AG20443 (cell line): ENCODE measurements at regions not wholly inside any gene's neighbourhood (a gene's known extent, or its start where the extent isn't known, plus 50 kb on each side); places are given as distances from the start of the nearest gene placed in this dataset.

Experiments
- DNase-seq: peaks from one replicate; pipeline ENCODE4 v3.0.0; 2012; ENCODE audit warnings: low spot score, mixed read lengths

DNA sequence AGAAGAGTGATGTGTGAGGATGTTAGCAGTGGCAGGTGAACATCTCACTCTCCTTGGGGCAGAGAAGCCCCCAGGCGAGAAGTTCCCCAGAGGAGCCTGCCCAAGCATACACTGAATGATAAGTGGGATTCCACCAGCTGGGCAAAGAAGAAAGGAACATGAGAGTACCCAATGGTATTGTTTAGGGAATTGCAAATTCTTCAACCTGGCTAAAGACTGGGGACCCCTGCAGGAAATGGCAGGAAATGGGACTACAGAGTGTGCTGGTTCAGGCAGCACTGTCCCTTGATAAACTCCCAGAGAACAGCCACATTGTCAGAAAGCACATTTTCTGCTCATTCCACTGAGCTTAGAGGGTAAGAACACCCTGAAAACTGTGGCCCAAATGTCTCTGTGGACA, 121.3 kb downstream of the RPS29 start:
- no peak for DNase-seq

DNA sequence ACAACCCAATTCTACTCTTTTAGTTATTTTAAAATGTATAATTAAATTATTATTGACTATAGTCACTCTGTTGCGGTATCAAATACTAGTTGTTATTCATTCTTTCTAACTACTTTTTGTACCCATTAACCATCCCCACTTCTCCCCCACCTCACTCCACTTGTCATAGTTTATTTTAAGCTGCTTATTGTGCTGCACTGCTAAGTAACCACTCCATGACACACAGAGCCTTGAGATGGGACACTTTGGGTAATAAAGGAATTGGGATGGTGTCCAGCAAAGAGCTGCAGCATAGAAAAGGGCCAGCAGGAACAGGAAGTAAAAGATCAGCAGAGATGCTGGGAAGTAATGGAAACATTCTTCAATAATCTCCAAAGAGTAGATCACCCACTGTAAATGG, 123.0 kb downstream of the RPS29 start:
- DNase-seq, result no peak

DNA sequence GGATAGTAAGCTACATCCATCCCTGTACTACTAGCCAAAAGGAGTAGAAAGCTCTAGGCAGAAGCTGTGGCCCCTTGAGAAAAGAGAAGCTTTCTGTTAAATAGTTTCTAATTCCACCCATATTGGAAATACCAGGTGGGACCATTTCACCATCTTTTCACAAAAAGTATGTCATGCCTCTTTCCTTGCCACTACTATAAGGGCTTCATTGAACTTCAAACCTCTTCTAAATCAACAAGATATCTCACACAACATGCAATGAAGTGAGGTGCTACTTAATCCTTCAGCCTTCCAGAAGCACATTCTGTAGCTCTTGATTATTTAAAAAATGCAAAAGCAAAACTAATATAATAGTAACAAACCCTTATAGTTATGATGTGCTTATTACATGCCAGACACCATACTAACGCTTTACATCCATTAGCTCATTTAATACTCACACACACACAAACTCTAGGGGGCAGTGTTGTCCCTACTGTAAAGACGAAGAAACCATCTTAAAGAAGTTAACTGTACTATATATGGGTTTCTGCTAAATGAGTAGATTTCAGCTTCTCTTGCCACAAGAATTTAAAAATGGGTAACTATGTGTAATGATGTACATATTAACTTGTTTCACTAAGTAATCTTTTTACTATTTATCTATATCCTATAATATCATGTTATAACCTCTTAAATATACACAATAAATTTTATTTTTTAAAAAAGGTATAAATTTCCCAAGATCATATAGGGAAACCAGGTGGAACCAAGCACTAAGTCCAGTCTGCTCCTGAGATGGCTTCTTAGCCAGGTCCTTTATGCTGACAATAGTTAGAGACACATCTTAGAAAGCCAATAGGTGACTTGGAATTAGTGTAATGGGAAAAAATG, 124.4 kb downstream of the RPS29 start:
- DNase-seq, result peak; percentile 40

DNA sequence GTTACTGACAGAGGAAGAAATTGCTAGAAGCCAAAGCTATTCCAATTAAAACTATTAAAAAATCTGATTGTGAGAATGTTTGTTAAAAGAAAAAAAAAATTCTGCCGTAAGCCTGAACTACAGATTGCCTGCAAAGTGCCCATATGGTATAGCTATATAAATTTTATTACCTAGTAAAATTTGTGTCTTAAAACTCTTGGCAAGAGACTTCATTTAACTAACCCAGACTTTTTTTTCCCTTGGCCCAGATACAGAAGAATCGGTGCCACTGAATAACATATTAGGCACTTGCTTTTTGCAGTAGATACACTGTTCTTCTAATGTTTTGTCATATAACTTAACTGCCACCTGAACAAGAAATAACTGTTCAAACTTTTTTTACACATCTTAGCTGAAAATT, 125.5 kb downstream of the RPS29 start:
- no peak for DNase-seq

DNA sequence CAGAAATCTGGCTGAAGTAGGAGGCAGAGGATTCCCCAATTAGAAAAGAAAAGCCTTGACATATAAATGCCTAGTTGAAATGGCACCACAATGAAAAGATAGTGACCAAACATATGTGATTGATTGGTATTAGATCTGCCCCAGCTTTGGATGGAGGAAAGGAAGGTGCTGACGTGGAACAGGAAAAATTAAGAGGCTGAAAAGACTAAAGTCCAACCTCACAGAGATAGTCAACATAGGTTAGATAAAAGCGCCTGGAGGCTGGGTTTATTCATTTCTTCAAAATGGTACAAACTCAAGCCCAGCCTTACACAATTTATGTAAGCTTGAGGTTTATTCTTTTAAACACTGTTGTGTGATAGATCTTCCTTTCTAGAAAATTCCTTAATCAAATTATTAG, 129.6 kb downstream of the RPS29 start:
- DNase-seq, result no peak

DNA sequence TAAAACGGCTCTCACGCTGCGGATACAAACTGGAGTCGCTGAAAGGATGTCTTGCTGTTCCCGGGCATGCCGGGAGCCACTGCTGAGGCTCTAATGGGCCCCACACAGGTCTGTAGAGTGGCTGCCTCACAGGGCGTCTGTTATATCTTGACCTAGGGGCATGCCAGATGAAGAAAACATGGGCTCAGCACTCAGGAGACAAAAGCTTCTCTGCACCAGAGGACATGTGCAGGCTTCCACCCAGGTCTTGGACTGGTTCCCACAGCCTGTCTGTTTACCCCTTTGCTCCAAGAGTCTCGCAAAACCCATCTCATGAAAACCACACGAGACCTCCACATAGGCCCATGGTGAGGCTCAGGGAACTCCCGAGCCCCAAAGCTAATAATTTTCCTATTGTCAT, 134.2 kb downstream of the RPS29 start:
- DNase-seq, result no peak

DNA sequence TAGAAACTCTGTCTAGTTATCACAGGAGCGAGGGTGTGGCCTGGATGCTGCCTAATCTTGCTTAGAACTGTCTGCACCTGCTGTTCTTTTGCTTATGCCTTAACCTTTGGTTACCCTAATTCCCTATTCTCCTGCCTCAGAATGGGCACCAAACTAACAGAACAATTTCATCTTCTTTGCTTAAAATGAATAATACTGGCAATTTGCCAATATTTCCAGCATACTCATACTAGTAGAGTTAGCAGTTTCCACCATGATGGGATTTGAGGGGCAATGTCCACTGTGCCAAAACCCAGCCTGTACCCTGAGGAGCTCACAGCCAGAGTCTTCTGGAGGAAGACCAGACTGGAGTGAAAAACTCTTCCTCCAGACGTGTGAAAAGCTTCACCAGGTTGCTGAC, 136.4 kb downstream of the RPS29 start:
- DNase-seq, result no peak

DNA sequence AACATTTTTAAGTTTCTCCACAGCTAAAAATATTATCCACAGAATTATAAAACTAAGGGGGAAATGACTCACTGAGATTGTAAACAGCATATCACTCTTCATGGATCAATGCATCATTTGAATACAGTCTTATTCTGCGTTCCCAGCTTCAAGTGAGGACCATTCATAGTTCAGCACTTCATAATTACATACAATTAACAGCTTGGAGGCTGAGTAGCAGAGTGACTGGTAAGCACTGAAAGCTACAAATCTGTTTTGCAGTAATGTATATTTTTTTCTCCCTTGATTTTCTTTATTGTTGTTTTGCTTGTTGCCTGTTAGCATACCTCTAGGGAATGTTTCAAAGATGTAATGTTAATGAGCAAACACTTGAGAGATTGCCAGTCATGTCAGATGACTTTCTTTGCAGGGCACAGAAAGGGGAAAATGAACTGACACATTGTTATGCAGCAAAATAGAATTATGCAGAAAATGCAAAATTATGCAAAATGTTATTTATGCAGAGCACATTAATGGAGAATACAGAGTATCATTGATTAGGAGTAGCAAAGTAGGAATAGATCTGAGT, 138.6 kb downstream of the RPS29 start:
- DNase-seq, result no peak

DNA sequence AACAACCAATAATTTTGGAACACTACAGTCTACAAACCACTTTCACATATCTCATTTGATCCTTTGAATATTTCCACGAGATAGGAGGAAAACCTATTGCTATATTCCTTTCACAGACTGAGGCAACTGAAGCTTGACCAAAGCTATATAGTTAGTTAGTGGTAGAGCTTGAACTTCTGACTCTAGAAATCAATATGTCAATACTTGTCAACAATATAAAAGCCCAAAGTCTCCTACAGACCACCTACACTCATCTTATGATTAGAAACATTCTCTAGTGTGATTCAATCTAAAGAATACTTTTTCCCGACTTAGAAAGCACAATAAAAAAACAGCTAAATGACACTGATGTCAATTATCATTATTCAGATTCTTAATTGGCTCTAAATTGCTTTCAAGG, 139.4 kb downstream of the RPS29 start:
- DNase-seq, result no peak

DNA sequence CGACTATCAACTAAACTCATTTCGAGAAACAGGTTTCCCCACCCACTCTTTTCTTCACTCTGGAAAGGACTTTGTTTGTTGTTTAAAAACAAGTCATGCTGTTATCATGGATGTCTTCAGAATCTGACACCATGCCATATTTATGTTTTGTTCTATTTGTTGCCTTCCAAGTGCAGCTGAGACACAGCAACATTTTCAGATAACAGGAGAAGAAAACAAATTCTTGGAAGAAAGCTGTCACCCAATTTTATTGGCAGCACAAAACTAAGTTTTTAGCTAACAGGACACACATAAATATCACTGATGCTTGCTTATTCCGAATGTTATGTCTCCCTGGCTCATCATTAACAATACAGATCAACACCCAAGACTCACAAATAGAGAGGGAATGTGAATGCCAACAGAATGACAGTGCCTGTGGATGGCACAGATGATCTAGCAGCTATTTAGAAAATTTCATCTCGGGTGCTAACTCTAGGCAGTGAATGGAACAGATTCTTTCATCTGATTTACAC, 147.9 kb downstream of the RPS29 start:
- no peak for DNase-seq

DNA sequence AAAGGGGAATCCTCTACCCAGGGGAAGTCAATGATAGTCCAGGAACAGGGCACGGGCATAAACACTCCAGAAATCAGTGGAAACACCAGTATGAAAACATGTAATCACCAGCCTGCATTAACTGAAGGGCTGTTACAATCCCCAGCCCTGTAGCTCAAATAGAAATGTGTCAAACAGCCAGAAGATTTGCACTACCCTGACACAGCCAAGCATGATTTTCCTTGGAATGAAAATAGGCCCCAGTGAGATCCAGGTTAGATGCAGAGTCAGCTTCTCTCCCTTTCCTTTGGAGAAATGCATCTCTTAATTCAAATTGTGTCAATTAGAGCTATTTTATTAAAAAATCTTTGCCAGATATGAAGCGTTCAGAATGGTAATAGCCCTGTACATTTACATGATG, 158.1 kb downstream of the RPS29 start:
- DNase-seq, result no peak

DNA sequence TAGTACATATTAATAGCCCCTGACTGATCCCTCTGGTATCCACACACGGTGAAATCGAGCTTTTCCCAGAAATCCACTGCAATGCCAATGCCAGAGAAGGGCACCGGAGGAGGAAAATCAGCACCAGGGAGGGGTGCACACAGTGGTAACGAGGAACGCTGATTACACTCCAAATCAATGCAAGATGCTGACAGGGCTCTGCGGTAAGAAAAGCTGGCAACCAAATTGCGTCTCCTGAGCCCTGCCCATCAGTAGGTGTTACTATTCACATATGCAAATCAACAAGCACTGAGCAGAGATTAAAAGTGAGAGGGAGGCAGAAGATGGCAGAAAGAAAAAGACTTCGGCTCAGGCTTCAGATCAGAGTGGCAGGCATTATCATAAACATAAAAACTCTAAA, 159.1 kb downstream of the RPS29 start:
- no peak for DNase-seq

DNA sequence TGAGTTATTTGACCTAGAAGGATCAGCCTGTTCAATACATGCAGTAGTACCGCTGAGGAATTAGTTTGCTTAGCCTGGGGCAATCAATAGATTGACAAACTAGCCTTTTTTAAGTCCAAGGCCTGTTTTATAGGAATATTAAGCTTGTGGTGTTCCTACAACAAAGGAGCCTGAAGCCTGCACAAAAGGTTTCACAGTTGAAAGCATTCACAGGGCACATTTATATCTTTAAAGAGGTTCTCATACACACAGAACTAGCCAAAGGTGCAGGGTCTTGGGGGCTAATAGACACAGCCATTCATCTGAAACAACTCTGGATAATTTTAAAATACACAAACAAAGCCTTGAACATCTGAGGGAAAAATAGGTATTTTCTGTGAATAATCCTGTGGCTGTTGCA, 160.3 kb downstream of the RPS29 start:
- DNase-seq, result no peak

DNA sequence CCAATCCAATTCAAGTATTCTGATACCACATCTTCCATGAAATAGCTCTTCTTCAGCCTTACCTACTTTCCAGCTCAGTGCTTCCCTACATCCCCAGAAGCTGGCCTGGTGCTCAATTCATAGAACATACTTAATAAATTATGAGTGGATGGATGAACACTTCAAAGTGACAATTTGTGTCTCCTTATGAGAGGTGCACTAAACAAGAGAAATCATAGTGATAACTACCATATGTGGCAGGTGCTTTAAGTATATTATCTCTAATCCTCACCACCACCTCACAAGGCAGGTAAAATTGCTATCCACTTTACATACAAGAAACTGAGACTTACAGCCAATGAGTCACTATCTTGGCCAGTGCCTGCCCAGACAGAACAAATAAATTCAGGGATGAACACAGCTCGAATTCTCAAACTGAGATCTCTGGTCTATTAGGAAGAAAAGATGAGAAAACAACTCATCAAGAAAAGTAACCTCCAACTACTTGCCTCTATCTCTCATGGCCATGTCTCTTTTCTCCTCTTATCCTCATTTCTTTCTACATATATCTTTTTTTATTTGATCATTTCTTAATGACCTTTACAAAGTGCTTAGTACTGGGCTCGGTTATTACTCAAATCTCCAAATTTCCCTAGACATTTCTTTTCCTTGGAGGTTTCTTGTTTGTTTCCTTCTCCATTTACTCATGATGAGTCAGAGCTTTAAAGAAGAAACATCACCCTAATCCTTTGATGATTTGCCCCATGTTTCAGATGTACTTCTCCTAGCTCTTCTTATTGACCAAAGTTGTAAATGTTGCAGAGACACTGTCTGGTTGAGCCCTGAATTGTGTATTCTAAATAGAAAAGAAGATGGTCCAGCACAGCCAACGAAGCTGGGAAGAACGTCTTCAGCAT, 161.5 kb downstream of the RPS29 start:
- DNase-seq, result no peak

DNA sequence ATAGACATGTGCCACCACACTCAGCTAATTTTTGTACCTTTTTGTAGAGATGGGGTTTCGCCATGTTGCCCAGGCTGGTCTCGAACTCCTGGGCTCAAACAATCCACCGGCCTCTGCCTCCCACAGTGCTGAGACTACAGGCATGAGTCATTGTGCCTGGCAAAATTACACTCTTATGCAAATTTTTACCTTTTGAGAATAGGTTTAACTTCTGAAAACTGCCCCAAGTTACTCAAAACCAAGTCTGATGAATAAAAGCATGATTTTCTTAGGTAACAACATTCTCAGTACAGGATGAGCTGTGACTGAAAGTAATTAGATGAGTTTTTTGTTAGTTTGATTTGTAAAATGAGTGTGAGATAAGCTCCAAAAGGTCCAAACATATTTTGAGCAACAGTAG, 166.0 kb downstream of the RPS29 start:
- DNase-seq, result no peak

DNA sequence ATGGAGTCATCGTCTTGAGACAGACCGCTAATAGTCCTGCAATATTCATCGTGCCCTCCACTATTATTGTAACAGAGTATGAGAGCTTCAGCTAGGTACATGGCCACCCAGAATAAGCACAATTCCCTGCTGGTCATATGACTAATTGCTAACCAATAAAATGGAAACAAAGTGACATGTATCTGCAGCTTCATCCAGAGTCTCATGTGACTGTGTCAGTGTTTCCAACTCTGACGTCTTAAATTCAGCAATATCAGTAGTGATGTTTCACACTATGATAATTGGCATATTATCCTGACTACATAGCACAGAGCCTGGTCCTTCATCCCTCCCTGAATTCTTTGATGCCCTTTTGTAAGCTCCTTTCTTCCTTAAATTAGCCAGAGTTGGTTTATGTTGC, 167.4 kb downstream of the RPS29 start:
- DNase-seq, result no peak

DNA sequence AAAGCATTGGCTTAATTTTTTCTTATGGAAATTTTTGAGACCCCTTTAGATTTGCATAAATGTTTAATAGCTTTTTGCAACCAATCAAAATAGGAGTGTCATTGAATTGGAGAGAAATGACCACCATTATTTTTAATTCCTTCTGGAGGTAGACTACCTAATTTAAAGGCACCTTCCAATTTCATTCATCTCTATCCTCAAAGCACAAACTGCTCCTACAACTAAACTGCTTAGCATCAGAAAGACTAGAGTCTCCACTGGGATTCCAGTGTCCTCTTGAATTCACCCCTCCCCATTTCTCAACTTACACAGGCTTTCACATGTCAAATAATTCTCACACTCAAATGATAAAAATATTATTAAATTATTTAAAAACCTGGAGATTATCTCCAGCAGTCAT, 168.4 kb downstream of the RPS29 start:
- DNase-seq, result no peak

DNA sequence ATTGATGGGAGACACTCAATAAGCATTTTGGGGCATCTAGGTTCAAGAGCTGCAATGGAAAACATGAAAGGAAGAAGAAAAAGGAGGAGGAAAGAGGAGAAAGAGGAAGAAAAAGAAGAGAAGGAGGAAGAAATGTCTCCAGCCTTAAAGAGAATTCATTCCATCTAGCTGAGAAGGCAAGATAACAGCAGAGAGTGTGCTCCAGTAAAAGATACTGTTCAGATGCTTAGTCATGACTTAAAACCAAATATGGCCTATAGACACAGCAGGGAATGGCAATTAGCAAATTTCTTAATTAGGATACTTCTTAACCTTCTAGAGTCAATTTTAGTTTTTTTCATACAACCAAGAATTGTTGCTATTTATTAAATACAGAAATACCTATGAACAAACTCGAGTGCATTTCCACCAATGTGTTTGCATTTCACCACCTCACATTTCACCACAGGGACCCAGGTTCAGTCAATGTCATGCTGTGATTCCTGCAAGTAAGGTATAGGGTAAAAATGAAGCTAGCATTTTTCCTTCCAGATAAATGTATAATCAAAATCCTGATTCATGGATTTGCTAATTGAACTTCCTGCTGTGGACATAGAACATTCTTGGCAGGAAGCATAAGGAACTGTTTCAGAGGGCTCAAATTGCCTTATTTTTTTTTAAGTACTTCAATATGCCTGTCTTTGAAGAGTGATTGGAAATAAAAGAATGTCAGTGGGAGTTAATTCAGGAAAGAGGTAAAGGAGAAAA, 177.8 kb downstream of the RPS29 start:
- DNase-seq, result no peak

DNA sequence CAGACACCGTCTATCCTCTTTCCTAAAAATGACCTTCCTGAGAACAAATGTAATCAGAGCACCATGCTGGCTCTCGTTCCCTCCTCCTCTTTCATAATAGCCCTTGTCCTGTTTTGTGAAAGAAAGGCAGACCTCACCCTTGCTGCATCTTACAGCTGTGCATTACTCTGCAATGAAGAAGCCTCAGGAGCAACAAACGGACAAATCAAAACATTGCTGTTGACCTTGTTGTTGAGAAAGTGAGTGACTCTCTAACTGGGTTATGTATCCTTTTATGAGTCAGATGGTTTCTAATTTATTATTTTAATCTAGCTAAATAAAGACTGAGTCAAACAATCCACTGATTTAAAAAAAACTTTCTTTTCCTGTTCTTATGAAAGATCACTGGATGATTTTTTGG, 180.9 kb downstream of the RPS29 start:
- DNase-seq, result peak; percentile 9

DNA sequence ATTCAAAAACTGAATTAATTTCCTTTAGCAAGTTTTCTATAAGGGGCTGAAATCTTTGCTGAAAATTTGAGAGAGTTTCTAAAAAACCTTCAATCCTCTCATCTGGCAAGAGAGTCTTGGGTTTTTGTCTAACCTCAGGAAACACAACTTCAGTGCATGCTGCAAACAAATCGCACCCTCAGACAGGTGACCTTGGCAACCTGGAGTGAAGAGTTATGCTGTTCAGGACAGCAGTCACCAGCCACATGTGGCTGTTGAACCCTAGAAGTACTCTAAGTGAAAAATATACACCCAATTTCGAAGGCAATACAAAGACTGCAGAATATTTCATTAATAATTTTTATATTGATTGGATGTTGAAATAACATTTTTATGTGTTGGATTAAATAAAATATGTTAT, 184.8 kb downstream of the RPS29 start:
- no peak for DNase-seq

DNA sequence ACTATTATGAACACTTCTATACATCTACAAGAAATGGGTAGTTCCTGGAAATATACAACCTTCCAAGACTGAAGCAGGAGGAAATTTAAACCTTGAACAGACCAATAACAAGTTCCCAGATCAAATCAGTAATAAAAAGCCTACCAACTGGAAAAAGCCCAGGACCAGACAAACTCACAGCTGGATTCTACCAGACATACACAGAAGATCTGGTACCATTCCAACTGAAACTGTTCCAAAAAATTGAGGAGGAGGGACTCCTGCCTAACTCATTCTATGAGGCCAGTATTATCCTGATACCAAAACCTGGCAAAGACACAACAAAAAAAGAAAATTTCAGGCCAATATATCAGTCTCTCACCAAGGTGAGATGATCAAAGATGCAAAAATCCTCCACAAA, 189.4 kb downstream of the RPS29 start:
- no peak for DNase-seq

DNA sequence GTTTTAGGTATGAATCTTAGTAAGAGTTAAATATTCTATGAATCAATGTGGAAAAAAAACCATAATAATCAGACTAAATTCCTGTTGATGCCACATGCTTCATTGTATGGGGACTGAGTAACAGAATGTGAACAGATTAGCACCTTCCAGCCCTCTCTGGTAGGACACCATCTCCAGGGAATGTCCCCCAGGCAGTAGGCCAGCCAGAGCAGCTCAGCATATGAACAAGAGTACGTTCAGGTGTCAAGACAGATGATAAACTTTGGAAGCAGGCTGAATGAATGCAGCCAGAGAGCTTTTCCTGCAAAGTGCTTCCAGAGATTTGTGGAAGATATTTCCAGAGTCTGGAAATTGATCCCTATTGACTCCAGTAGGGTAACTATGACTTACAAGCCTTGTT, 204.4 kb downstream of the RPS29 start:
- no peak for DNase-seq
